SU-DHL-6 (cell line): ENCODE measurements at regions not wholly inside any gene's neighbourhood (a gene's known extent, or its start where the extent isn't known, plus 50 kb on each side); places are given as distances from the start of the nearest gene placed in this dataset.

ENCODE experiments used
- H2AFZ ChIP-seq: fragments of 200-600 bp; sonication (generic); 2 replicates; pipeline ENCODE4 v1.6.1; 2014; ENCODE audit warnings: low read depth, mild to moderate bottlenecking, moderate library complexity, mixed read lengths, antibody characterized with exemption, low read length; ENCODE audit not compliant: severe bottlenecking
- H3F3A ChIP-seq: fragments of 200-600 bp; shearing (Covaris generic); 2 replicates; pipeline ENCODE4 v1.6.0; 2016; ENCODE audit warnings: antibody characterized with exemption, mild to moderate bottlenecking; ENCODE audit not compliant: insufficient read depth
- H3K27ac ChIP-seq: fragments of 200-600 bp; sonication (generic); 2 replicates; pipeline ENCODE4 v1.5.1; 2016; ENCODE audit warnings: low read depth, mild to moderate bottlenecking, low read length, moderate library complexity, mixed read lengths
- H3K27me3 ChIP-seq: fragments of 200-600 bp; sonication (generic), shearing (Covaris generic); 2 replicates; pipeline ENCODE4 v1.6.0; 2014; ENCODE audit warnings: mild to moderate bottlenecking, low read length
- H3K36me3 ChIP-seq: fragments of 200-600 bp; sonication (generic); 2 replicates; pipeline ENCODE4 v1.6.1; 2014; ENCODE audit warnings: mild to moderate bottlenecking, low read length, mixed read lengths
- H3K4me2 ChIP-seq: fragments of 300-600, 200-600 bp; shearing (Covaris generic), sonication (generic); 2 replicates; pipeline ENCODE4 v1.6.0; 2014; ENCODE audit warnings: low read length, low read depth, mild to moderate bottlenecking; ENCODE audit not compliant: poor library complexity, severe bottlenecking
- H3K4me3 ChIP-seq: fragments of 200-600 bp; sonication (generic); 2 replicates; pipeline ENCODE4 v1.5.1; 2014; ENCODE audit warnings: antibody characterized with exemption, low read length, mild to moderate bottlenecking, mixed read lengths; ENCODE audit not compliant: insufficient read depth, poor library complexity, severe bottlenecking
- H3K79me2 ChIP-seq: fragments of 200-600 bp; sonication (generic); 2 replicates; pipeline ENCODE4 v1.6.1; 2014; ENCODE audit warnings: mild to moderate bottlenecking, low read length, moderate library complexity; ENCODE audit not compliant: insufficient read depth
- H3K9ac ChIP-seq: fragments of 200-600 bp; sonication (generic); 2 replicates; pipeline ENCODE4 v1.7.0; 2014; ENCODE audit warnings: mild to moderate bottlenecking, low read length
- H3K9me2 ChIP-seq: fragments of 200-600 bp; sonication (generic); replicated peaks from 2 replicates; pipeline ENCODE4 v1.6.1; 2014; ENCODE audit warnings: low read length; ENCODE audit not compliant: insufficient read depth
- H3K9me3 ChIP-seq: fragments of 200-600 bp; sonication (generic); 2 replicates; pipeline ENCODE4 v1.6.1; 2014; ENCODE audit warnings: low read length, mixed read lengths; ENCODE audit not compliant: insufficient read depth
- H4K20me1 ChIP-seq: fragments of 200-600 bp; sonication (generic); 2 replicates; pipeline ENCODE4 v1.6.1; 2014; ENCODE audit warnings: low read depth, mild to moderate bottlenecking, antibody characterized with exemption, low read length, moderate library complexity, mixed read lengths
- EZH2phosphoT487 ChIP-seq: fragments of 200-600 bp; sonication (generic), shearing (Covaris generic); conservative IDR thresholded peaks from 2 replicates; pipeline ENCODE4 v1.6.1; 2018; ENCODE audit warnings: mild to moderate bottlenecking, antibody characterized with exemption, low read length, moderate library complexity, mixed read lengths
- TF ChIP-seq, protein P1 (sequence below): fragments of 200-600 bp; sonication (generic); IDR thresholded peaks from one replicate; pipeline ENCODE4 v1.5.1; 2017; ENCODE audit warnings: antibody characterized with exemption, mild to moderate bottlenecking, low read length, moderate library complexity; ENCODE audit not compliant: insufficient read depth, poor library complexity, severe bottlenecking

- H3K36me3 ChIP-seq = no peaks in the 10 kb centered on the region
- no peak overlapping the region for H3K4me3 ChIP-seq
- no peak overlapping the region for H3K9ac ChIP-seq
- no peaks in the 10 kb centered on the region for H3F3A ChIP-seq
- no peaks in the 10 kb centered on the region for H3K79me2 ChIP-seq
- no peaks in the 10 kb centered on the region for H3K27me3 ChIP-seq
- H3K4me2 ChIP-seq = no peak overlapping the region
- no peak overlapping the region for H3K27ac ChIP-seq
- TF ChIP-seq, protein P1, sequence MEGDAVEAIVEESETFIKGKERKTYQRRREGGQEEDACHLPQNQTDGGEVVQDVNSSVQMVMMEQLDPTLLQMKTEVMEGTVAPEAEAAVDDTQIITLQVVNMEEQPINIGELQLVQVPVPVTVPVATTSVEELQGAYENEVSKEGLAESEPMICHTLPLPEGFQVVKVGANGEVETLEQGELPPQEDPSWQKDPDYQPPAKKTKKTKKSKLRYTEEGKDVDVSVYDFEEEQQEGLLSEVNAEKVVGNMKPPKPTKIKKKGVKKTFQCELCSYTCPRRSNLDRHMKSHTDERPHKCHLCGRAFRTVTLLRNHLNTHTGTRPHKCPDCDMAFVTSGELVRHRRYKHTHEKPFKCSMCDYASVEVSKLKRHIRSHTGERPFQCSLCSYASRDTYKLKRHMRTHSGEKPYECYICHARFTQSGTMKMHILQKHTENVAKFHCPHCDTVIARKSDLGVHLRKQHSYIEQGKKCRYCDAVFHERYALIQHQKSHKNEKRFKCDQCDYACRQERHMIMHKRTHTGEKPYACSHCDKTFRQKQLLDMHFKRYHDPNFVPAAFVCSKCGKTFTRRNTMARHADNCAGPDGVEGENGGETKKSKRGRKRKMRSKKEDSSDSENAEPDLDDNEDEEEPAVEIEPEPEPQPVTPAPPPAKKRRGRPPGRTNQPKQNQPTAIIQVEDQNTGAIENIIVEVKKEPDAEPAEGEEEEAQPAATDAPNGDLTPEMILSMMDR = no peak
- no peak for TF ChIP-seq EZH2phosphoT487
- H3K9me2 ChIP-seq = no peaks in the 10 kb centered on the region
- no peaks in the 10 kb centered on the region for H4K20me1 ChIP-seq
- no peak overlapping the region for H2AFZ ChIP-seq
- no peaks in the 10 kb centered on the region for H3K9me3 ChIP-seq
Measured at GRCh38 chr5:61724102-61724501, 392.0 kb downstream of the ZSWIM6 start.

GRCh38 chr5:61728287-61728686, 396.2 kb downstream of the ZSWIM6 start:
- no peak for TF ChIP-seq EZH2phosphoT487
- TF ChIP-seq, protein P1 = no peak
- Histone ChIP-seq H3K9me2 (no peaks in the 10 kb centered on the region), H4K20me1 (no peaks in the 10 kb centered on the region), H3K9ac (no peak overlapping the region), H3F3A (no peaks in the 10 kb centered on the region), H3K27ac (no peak overlapping the region), H3K4me3 (no peak overlapping the region), H3K27me3 (no peaks in the 10 kb centered on the region), H3K4me2 (no peak overlapping the region), H3K36me3 (no peaks in the 10 kb centered on the region), H3K79me2 (no peaks in the 10 kb centered on the region), H2AFZ (no peak overlapping the region), H3K9me3 (no peaks in the 10 kb centered on the region)

DNA sequence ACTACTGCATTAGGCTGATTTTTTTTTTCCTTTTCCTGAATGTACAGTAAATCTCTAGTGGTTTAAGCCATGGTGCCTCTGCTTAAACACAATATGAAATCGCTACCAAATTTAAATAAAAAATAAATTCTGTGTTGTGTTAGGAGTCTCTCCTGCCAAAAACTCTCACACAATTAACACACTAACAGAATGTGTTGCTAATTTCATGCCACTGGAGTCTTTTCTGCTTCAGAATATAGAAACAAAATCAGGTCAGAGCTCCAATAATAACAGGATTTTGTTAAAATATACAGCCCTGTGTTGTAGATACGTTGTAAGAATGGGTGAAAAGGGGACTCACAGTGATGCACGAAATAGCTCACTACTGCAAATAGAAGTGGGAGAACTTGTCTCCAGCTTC, 398.8 kb downstream of the ZSWIM6 start:
- Histone ChIP-seq H3K27ac (no peak overlapping the region), H3K79me2 (no peaks in the 10 kb centered on the region), H3K27me3 (no peaks in the 10 kb centered on the region), H3K4me3 (no peak overlapping the region), H3K4me2 (no peak overlapping the region), H3K9ac (no peak overlapping the region), H3K36me3 (no peaks in the 10 kb centered on the region), H3K9me3 (no peaks in the 10 kb centered on the region), H2AFZ (no peak overlapping the region), H3K9me2 (no peaks in the 10 kb centered on the region), H4K20me1 (no peaks in the 10 kb centered on the region), H3F3A (no peaks in the 10 kb centered on the region)
- no peak for TF ChIP-seq EZH2phosphoT487
- TF ChIP-seq, protein P1 = no peak
